ENCODE measurements at regions not wholly inside any gene's neighbourhood (a gene's known extent, or its start where the extent isn't known, plus 50 kb on each side); places are given as distances from the start of the nearest gene placed in this dataset.

DNA sequence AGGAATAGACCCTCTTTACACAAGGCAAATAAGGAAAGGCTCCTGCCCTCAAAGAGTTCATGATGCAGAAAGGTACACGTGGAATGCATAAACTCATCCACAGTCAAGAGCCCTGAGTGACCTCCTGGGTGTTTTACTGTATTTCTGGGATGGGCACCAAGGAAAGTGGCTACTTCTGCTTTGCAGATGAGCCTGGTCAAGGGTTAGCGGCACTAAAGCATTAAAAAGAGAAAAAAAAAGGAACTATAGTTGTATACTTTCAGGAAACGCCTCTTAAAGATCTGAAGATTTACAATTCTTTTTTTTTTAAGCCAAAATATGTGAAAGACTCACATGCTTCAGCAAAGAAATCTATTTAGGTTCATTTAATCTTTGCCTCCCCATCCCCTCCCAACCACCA is 366.2 kb upstream of the PDE4D start:
- no peak for DNase-seq (ENCODE audit: low spot score)

DNA sequence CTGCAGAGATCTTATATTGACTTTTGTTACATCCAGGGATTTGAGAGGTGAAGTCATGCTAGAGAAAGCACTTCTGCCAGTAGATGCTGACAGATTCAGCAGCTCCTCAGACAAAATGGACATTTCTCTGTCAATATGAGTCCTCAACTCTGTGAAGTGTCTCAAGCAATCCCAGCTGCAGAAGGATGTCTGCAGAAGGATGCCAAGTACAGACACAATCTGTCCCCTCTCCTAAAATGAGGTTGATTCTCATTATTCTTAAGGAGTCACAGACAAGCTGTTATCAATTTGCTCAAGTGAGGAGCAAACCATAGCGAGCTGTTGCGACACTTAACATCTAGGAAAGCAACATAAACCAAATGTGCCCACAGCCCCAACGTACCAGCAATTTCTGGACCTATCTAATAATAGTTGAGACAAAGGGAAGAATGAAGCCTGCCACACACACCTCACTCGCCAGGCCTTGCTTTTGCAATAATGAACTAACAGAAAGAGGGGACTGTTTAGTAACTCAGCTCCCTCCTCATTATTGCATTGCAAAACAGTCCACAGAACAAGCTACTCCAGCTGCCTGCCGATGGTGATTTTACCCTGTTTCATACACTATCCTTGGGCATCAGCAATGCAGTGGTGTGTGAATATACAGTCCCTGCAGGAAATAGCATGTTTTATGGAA is 364.2 kb upstream of the PDE4D start:
- no peak for DNase-seq (ENCODE audit: low spot score)

DNA sequence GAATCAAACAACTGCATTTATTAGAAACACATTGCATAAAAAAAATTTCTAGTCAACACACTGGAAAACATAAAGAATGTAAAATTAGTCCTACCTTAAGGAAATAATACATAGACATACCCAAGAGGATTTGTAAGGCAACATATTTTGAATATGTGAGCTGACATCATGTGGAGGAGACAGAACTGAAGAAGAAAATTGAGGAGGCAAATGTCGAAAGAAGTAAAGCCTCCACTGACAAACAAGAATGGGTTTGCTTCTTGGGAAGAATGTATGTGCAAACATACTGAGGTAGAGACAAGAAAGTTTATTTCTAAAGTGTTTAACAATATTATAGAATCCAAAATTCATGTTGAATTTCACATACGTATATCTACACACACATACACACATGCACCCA is 363.0 kb upstream of the PDE4D start:
- no peak for DNase-seq (ENCODE audit: low spot score)

DNA sequence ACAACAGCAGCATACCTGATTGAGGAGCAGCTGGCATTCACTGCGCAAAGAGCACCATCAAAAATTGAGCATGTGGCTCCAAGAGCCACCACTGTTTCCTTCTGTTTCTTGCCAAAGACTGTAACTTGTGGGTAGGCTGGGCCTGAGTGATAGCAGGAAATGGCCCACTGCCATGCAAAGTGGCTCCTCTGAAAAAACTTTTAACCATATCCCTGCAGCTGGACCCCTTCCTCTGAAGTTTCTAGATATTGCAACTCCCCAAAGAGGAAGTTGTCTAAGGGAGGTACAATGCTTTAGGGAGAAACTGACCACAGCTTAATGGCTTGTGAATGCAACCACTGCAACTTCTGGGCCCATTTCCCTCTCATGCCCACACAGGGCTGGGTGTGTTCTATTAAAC is 355.4 kb upstream of the PDE4D start:
- DNase-seq (ENCODE audit: low spot score): no peak

DNA sequence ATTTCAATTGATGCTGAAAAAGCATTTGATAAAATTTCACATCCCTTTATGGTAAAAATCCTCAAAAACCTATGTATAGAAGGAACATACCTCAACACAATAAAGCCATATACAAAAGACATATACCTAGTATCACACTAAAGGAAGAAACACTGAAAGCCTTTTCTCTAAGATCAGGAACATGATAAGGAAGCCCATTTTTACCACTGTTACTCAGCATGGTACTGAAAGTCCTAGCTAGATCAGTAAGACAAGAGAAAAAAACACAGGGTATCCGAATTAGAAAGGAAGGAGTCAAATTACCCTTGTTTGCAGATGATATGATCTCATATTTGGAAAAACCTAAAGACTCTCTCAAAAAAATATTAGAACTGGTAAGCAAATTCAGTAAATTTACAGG is 350.2 kb upstream of the PDE4D start:
- no peak for DNase-seq (ENCODE audit: low spot score)

DNA sequence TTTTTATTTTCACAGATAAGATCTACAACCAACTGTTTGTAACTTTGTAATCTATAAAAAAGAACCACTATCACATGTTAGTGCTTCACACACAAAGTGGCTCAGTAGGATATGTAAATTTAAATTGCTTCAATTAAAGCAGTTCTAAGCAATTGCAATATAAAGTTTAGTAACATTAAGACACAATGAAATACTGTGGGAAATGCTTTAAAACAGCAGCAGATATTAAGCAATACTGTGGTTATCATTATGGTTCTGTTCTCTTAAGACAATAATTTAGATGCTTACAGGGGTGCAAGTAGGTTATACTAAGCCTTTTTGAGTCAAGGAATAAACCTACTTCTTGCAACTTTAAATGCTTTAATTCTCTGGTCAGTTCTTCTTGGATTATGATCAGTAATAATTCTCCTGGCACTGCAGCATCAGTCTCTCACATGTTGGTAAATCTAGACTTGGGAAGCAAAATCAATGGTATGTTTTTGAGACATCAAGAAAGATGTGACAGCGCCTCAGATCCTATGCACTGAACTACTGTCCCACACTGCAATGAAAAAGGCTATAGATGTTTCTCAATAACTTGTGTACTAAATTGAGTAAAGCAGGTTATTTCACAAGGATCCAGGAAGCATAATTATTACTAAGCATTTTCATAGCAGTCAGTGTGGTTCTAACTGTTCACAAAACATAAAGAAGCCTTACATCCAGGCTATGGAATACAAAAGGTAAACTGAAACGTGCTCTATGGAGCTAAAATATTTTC is 338.7 kb upstream of the PDE4D start:
- no peak for DNase-seq (ENCODE audit: low spot score)

DNA sequence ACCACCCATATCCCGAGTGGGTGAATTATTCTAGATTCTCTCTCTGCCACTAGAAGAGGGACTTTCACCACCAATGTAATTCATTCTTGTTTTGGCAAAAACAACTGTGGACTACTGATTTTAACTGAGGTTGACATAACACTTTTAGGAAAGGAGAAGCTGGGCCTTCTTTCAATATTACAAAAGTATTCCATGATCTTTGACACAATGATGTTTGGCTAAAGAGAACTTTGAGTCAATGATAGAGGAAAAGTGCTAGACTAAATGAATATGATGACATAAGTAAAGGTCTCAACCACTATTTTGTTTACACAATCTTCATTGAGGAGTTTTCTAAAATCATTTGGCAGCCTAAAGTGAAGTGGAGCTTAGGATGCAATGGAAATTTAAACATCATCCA is 336.9 kb upstream of the PDE4D start:
- DNase-seq (ENCODE audit: low spot score): no peak

DNA sequence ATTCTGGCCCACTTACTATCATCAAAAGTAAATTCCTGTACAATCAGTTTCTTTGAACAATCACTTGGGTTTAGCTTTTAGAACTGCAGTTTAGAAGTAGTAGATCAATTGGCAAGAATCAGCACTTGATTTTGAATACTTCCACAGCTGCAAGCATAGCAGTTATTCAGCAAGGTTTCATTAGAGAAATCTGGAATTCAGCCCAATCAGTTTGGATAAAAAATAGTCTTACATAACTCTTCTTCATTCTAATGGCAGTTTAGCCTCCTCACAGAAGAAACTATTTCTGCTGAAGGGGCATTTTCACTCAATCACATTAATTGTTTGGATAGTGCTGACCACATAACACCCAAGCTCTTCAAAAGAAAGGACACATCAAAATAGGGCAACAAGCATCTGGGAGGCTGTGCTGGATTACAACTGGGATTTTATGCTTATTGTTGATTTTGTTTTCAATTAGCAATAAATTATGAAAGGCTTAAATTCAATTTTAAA is 336.2 kb upstream of the PDE4D start:
- DNase-seq (ENCODE audit: low spot score): no peak

DNA sequence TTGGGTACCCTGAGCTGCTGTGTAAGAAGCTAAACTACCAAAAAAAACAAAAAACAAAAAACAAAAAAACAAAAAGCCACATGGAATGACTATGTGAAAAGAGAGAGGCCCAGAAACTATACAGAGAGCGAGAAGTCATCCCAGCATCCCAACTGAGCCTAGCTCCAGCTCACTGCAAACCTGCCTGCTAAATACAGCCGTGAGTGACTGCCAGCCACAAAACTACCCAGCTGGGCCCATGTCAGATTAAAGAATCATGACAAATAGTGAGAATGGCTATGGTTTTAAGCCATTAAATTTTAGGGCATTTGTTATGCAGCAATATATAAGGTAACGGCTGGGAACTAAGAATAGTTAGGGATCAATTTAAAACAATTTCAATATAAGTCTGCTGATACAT is 335.1 kb upstream of the PDE4D start:
- no peak for DNase-seq (ENCODE audit: low spot score)

DNA sequence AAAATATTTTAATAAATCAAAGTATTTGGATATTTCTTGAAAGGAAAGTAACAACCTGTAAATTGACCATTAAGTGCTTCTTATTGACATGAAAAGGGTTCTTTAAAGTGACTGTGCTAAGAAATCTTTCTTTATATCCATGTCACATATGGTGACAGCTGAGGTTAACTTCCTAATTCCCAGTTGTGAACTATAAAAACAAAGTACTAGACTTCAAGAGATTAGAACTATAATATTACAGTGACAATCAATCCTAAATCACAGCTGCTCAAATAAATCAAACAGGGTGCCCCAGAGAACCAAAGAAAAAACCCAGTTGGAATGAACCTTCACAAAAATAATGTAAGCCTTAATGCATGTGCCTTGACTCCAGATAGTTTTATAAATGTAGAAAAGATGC is 332.6 kb upstream of the PDE4D start:
- DNase-seq (ENCODE audit: low spot score): no peak

DNA sequence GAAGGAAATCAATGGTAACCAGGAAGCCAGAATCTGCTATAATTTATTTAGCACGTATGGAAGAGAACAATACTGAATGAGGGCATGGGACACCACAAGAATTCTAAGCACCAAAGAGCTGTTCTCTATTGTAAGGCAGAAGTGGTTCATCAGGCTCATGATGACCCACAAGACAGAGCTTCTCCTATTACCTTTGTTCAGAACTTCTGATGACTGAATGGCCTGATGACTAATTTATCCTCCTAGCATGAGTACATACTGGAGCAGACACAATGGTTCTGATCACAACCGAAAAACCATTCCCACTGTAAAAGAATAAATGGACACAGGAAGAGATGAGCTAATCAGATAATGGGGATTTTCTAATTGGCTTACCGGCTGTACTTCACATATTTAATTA is 329.8 kb upstream of the PDE4D start:
- no peak for DNase-seq (ENCODE audit: low spot score)

DNA sequence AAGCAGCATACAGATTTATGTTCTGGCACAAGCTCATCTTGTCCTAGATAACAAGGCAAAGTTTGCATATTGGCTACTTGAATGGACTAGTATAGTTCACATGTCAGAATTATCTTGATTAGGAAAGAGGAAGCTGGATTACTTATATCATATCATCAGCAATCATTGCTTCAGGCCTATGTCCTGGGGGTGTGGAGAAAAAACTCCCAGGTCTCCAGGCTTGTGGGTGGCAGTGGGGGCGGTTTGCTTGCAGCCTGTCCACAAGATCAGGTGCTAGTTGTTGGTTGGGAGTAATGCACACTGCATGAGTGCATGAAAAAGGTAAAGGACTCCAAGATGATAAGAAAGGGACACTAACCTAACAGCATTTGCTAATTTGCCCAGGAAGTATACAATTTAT is 326.4 kb upstream of the PDE4D start:
- no peak for DNase-seq (ENCODE audit: low spot score)

DNA sequence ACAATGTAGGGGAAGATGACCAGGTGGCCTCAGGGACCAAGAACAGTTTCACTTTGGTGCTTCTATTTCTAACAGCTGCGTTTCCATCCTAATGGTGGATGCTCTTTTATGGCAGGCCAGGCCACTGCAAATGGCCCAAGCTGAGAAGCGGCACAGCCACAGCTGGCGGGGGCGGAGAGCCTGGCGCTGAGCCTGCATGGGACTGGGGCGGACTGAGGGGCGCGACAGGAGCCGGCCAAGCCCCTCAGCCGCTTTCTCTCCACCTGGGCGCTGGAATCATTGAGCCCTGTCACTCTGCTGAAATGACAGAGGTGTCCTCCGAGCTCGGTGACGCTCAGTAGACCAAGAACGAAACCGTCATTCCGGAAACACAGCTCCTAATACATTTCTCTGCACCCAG is 317.3 kb upstream of the PDE4D start:
- DNase-seq (ENCODE audit: low spot score): no peak

DNA sequence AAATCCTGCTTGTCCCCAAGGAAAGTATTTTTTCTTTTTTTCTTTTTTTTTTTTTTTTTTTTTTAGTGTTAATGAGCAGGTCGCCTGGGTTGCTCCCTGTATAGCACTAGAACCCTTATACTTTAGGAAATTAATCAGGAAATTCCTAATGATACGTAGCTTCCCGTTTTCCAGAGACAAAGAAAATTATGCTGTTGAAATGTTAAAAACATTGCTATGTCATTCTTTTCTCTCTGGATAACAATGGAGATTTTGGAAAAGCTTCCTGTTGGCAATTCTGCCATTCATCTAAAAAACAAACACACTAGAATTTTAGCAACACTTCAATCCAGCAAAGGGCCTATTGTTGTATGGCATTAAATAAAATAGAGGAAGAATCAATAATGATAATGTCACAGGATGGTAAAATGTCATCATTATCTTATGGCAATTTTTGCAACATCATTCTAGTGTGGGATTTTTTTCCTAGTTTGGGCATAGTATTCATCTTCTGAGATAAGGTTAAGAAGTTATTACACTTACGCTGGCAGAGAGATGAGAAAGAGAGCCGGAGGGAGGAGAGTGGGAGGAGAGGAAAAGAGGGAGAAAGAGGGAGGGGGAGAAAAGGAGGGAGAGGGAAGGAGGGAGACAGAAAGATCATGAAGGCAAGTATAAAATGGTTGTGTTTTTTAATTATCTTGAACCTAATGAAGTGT is 315.8 kb upstream of the PDE4D start:
- DNase-seq (ENCODE audit: low spot score): no peak

DNA sequence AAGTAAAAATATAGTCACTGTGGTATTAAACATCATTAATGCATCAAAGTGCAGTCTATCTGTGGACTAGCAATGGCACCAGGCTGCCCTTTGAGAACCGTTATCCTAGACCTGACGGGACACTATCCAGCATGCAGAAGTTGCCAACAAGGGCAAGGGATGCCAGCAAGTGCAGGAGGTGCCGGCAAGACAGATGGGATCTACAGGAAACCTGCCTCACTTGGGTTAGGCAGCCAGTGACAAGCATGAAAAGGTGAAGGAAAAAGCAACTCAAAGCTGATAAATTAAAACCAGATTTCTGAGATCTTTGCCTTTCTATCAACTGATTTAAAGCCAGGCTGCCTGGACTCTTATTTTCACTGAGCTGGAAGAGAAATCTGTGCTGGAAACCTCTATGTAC is 315.2 kb upstream of the PDE4D start:
- no peak for DNase-seq (ENCODE audit: low spot score)

DNA sequence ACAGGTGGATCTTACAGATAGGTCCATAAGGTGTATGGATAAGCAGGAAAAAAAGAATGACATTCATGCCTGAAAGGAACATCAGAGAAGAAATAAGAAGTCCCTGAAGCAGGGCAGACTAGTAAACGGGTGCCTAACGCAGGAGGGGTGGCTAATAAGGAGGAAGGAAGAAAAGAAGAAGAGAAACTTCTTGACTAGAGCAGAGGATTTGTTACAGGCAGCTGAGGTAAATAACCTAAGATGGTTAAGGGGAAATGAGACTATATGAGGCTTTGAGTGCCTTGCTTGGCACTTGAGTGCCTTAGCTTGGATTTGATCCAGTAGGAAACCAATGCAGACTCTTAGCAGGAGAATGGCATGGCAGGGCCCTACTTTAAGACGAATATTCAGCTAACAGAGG is 313.5 kb upstream of the PDE4D start:
- no peak for DNase-seq (ENCODE audit: low spot score)

DNA sequence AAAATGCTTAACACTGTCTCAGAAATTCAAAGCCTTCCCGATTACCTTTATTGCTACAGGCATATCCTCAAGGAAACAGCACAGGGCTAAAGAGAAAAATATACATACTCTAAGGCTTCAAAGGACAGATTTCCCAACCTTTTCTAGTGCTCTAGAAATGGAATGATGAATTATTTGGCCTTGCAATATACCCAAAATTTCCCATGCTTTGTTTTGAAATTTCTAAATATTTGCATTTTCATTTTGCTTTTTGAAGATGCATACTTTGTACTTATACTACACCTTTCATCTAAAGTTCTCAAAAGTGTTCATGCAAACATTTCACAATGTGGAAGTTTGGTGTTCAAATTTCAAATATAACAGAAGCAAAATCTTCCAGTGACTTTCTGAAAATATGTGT is 312.7 kb upstream of the PDE4D start:
- DNase-seq (ENCODE audit: low spot score): no peak

DNA sequence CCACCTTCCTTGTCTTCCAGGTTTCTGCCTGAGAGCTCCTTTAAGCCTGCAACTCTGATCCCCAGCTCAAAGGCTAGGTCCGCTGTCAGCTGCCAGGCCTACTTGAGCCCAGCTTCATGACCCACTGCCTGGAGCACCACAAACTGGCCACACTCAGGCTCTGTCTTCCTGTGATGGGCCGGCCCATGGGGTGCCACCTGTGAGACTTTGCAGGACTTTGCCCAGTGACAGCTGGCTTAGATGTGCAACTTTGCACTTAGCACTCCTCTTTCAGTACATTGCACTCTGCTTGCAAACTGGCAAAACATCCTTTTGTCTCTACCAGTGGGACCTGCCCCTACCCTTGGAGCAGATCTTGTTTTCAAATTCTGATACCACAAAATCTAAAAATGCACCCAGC is 311.5 kb upstream of the PDE4D start:
- no peak for DNase-seq (ENCODE audit: low spot score)

DNA sequence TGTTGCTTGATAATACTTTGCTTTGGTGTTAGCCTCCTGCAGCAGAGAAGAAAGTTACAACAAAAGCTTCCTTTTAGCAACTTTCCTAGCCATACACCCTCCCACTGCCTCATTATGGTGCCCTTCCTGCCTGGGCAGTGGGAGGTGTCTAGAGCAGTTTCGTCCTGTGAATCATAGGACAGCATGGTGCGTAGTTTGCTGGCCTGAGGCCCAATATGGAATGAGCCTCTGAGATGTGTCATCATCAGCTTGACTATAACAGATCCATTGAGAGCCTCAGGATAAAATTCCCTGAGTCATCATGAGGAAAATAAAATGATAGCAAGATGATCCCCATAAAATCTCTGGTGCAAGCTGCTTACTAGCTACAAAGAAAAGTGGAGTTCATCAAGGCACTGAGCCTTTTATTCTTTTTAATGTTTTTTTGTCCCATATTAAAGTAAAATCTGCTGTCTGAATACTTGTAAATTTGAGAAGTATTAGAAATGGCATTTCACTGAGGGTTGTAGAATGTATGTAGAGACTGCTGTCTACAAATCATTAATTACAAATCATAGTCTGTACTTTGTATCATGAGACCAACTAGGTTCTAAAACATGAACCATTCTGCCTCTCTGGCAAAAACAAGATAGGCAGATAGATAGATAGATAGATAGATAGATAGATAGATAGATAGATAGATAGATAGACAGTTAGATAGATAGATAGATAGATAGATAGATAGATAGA is 303.0 kb upstream of the PDE4D start:
- no peak for DNase-seq (ENCODE audit: low spot score)

DNA sequence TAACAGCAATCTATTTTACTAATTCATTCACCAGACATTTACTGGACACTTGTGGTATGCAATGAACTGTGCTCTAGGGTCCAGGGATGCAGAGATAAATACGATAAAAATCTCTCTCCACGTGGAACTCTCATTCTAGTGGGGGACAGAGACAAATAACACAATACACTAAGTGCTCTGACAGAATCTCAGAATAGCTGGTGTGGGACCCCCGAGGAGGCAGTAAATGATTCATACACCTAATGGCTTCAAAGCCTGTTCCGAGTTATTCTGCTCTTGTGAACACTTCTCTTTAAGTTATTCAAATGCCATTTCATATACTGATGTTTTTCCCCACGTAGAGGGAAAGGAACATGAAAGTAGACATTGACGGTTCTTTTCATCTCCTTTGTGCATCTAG is 302.0 kb upstream of the PDE4D start:
- no peak for DNase-seq (ENCODE audit: low spot score)

DNA sequence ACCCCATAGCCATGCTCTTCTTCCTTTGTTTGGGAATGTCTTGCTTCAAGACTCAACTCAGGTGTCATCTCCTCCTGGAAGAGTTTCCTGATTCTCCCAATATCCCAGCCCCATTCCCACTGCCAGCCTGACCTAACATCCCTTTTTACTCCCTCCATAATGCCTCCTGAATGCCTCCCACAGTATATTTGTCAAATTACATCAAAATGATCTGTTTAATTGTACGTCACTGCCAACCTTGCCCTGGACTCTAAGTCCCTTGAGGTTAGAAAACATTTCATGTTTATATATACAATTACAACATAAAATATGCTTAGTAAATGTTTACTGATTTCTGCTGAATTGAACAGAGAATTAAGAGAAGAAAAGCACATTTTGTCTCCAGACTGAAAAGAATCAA is 301.6 kb upstream of the PDE4D start:
- no peak for DNase-seq (ENCODE audit: low spot score)

DNA sequence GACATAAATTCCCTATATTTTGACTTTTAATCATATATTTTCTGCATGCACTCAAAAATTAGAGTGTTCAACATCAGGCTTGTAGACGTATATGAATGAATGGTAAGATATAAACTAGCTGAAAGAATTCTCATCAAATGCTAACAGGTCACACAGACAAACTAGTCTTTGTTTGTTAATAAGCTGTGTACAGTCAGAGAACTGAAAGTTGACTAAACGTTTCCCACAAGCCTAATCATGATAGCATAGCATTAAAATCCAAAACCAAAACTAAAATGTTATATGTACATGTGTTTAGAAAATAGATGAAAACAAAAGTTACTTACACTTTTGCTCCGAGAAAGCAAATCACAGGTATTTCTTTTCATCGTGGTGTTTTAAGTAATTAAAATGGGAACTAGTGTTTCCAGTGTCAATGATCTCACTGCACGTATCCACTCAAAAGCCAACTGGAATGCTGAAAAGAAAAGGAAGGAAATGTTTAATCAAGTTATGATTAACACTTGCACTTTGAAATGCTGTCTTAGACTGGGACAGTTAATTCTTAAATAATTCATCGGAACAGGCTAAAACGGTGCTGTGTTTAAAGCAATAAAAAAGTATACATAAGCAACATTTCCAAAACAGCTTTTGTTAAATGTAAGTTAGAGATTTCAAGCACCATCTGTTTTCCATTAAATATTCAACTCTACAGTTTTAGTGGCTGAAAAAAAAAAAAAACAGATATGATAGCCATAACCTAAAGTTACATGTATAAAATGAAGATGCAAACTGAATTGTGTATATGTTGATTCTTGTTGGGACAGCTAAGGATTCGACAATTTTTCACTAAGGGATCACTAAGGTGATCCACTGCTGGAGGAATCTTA is 291.9 kb upstream of the PDE4D start:
- DNase-seq (ENCODE audit: low spot score): no peak

Measured in D341Med (cell line).